CD4-positive, alpha-beta T cell treated with Interleukin-15 for 4 hours (primary cell): ENCODE measurements at regions not wholly inside any gene's neighbourhood (a gene's known extent, or its start where the extent isn't known, plus 50 kb on each side); places are given as distances from the start of the nearest gene placed in this dataset.
"Not testable (repeated sequence)": the region's sequence is repeated elsewhere in the genome, so short reads cannot be mapped to it uniquely, and the experiment has no call there.

ENCODE experiments used
- DNase-seq: peaks from one replicate; pipeline ENCODE4 v3.0.0-alpha.2; 2020; ENCODE audit warnings: low spot score

GRCh38 chr22:22120160-22120559 lies 124.4 kb upstream of the VPREB1 start:
- no peak for DNase-seq

- no peak for DNase-seq
Measured at GRCh38 chr22:22118987-22119386, 125.6 kb upstream of the VPREB1 start.

- DNase-seq: not testable (repeated sequence)
Measured at GRCh38 chr22:22117864-22118544, 126.6 kb upstream of the VPREB1 start.

- not testable (repeated sequence) for DNase-seq
Measured at GRCh38 chr22:22116997-22117770, 127.4 kb upstream of the VPREB1 start.

GRCh38 chr22:22113701-22114100 lies 130.9 kb upstream of the VPREB1 start:
- DNase-seq: no peak

- DNase-seq: no peak
Measured at GRCh38 chr22:22112533-22113294, 130.1 kb upstream of the TOP3B start.

GRCh38 chr22:22111983-22112382 lies 129.4 kb upstream of the TOP3B start:
- no peak for DNase-seq

- no peak for DNase-seq
Measured at GRCh38 chr22:22111267-22111751, 128.7 kb upstream of the TOP3B start.

- DNase-seq: peak; percentile 9
Measured at GRCh38 chr22:22110548-22111266, 128.1 kb upstream of the TOP3B start.

- DNase-seq: no peak
Measured at GRCh38 chr22:22109693-22110466, 127.3 kb upstream of the TOP3B start.

- DNase-seq: no peak
Measured at GRCh38 chr22:22106855-22107254, 124.3 kb upstream of the TOP3B start.

- no peak for DNase-seq
Measured at GRCh38 chr22:22105364-22105763, 122.8 kb upstream of the TOP3B start.

GRCh38 chr22:22103078-22103875 lies 120.7 kb upstream of the TOP3B start:
- no peak for DNase-seq

GRCh38 chr22:22099833-22100812 lies 117.5 kb upstream of the TOP3B start:
- DNase-seq: no peak

- no peak for DNase-seq
Measured at GRCh38 chr22:22099194-22099486, 116.6 kb upstream of the TOP3B start.

- DNase-seq: no peak
Measured at GRCh38 chr22:22098457-22099193, 116.0 kb upstream of the TOP3B start.

GRCh38 chr22:22097727-22098228 lies 115.2 kb upstream of the TOP3B start:
- DNase-seq: no peak

GRCh38 chr22:22094921-22095320 lies 112.3 kb upstream of the TOP3B start:
- DNase-seq: no peak
